ENCODE measurements at regions not wholly inside any gene's neighbourhood (a gene's known extent, or its start where the extent isn't known, plus 50 kb on each side); places are given as distances from the start of the nearest gene placed in this dataset.

DNA sequence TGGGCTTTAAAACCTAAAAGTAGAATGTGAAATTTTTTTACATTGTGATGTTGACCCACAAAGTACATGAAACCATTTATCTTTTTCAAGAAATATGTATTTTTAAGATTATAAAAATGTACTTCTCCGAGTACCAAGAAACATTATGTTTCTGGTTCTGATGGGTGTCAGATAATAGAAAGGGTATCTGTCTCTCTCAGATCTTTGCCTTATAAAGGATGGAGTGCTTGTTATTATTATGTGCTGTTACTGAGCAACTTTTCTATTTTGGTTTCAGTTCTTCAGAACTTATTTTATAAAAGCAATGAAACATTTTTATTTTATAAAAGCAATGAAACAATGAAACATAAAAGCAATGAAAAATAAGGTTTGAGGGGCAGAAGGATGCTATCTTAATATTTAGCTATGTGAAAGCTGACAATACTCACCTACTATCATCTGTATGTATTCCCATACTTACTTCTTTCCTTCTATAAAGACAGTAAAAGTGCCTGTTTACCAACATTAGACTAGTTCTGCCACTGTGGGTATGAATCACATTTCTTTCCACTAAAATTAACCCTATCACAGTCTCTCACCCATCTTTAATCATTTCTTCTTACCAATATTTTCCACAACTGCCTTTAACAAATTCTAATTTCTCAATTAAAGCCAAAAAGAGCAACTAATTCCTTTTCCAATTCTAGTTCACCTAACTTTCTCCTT lies 540.7 kb upstream of the KCNMB2 start:
- Histone ChIP-seq H3K4me3 (ENCODE audit: low read depth in 1 of 3, low read length in 3 of 3) (no peak overlapping the region), H3K36me3 (ENCODE audit: control insufficient read depth in 3 of 3, insufficient read depth in 2 of 3, low read depth in 1 of 3, low read length in 3 of 3) (no peaks in the 10 kb centered on the region), H3K9me3 (ENCODE audit: control insufficient read depth in 2 of 2, insufficient read depth in 1 of 2, low read depth in 1 of 2, low read length in 1 of 2) (no peaks in the 10 kb centered on the region), H3K4me1 (ENCODE audit: control insufficient read depth in 3 of 3, insufficient read depth in 2 of 3, low read depth in 1 of 3, low read length in 2 of 3) (peaks cover 0 to 7% (median 0%) of the 10 kb centered on the region in 3 donors), H3K27me3 (ENCODE audit: control insufficient read depth in 3 of 3, insufficient read depth in 3 of 3, low read length in 3 of 3) (no peaks in the 10 kb centered on the region), H3K27ac (ENCODE audit: low read depth in 1 of 3, low read length in 2 of 3) (no peak overlapping the region)
- FAIRE-seq = no peak
- no peak for DNase-seq
- 71 to 84% (median 80%) methylated on average over 1 of the region's 1 CpG for WGBS, 3 donors

DNA sequence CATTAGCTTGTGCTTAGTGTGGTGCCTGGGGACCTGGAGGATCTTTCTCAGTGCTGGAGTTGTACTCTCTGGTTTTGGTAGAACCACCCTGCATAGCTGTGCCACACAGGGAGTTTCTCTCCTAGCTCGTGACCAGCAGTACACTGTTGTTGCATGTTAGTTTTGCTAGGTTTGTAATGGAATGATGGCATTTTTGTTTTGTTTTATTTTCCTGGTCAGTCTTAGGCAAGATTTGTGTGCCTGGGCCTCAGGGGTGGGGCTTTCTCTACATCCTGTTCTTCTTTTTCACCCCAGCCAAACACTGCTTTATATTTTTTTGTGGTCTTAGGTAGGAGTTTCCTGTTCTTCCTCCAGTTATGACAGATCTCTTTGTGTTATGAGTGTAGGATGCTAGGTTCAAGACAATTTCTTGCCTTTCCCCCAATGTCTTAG lies 534.5 kb upstream of the KCNMB2 start:
- FAIRE-seq (no peak), DNase-seq (no peak)
- H3K4me1 ChIP-seq (ENCODE audit: control insufficient read depth in 3 of 3, insufficient read depth in 2 of 3, low read depth in 1 of 3, low read length in 2 of 3) = no peaks in the 10 kb centered on the region
- H3K4me3 ChIP-seq (ENCODE audit: low read depth in 1 of 3, low read length in 3 of 3) = no peak overlapping the region
- 74 to 81% (median 80%) methylated on average over 1 of the region's 1 CpG for WGBS, 3 donors
- H3K9me3 ChIP-seq (ENCODE audit: control insufficient read depth in 2 of 2, insufficient read depth in 1 of 2, low read depth in 1 of 2, low read length in 1 of 2) = no peaks in the 10 kb centered on the region
- H3K36me3 ChIP-seq (ENCODE audit: control insufficient read depth in 3 of 3, insufficient read depth in 2 of 3, low read depth in 1 of 3, low read length in 3 of 3) = no peaks in the 10 kb centered on the region
- H3K27ac ChIP-seq (ENCODE audit: low read depth in 1 of 3, low read length in 2 of 3) = no peak overlapping the region
- H3K27me3 ChIP-seq (ENCODE audit: control insufficient read depth in 3 of 3, insufficient read depth in 3 of 3, low read length in 3 of 3) = no peaks in the 10 kb centered on the region

DNA sequence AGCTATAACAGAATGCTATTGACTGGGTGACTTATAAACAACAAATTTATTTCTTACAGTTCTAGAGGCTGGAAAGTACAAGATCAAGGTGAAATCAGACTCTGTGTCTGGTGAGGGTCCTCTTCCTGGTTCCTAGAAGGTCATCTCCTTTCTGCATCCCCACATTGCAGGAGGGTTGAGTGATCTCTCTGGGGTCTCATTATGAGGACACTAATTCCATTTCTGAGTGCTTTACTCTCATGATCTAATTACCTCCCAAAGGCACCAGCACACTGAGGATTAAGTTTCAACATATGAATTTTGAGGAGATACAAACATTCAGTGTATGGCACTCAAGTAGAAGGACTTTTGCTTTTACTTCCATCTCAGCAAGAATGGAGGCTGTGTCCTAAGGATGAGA lies 534.1 kb upstream of the KCNMB2 start:
- Histone ChIP-seq H3K4me1 (ENCODE audit: control insufficient read depth in 3 of 3, insufficient read depth in 2 of 3, low read depth in 1 of 3, low read length in 2 of 3) (no peaks in the 10 kb centered on the region), H3K36me3 (ENCODE audit: control insufficient read depth in 3 of 3, insufficient read depth in 2 of 3, low read depth in 1 of 3, low read length in 3 of 3) (no peaks in the 10 kb centered on the region), H3K4me3 (ENCODE audit: low read depth in 1 of 3, low read length in 3 of 3) (no peak overlapping the region), H3K27me3 (ENCODE audit: control insufficient read depth in 3 of 3, insufficient read depth in 3 of 3, low read length in 3 of 3) (no peaks in the 10 kb centered on the region), H3K27ac (ENCODE audit: low read depth in 1 of 3, low read length in 2 of 3) (no peak overlapping the region), H3K9me3 (ENCODE audit: control insufficient read depth in 2 of 2, insufficient read depth in 1 of 2, low read depth in 1 of 2, low read length in 1 of 2) (no peaks in the 10 kb centered on the region)
- FAIRE-seq (no peak), DNase-seq (no peak)

DNA sequence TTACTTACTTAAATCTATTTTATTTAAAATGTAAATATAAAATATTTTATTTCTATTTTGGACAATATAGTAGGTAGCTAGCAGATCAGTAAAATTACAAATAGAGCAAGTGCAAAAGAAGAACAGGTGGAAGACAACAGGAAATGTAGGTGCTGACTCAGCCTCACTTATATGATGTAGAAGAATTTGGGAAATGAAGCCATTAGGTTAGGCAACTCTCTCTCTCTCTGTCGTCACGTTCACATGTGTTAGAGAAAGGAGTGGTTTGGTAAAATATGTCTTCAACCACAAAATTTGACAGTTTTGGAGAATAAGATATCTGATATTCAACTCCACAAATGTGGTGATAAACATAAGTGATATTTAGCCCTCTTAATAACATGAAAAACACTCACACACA lies 532.5 kb upstream of the KCNMB2 start:
- 42 to 71% (median 50%) methylated on average over 2 of the region's 2 CpGs for WGBS, 3 donors
- no peak for FAIRE-seq

DNA sequence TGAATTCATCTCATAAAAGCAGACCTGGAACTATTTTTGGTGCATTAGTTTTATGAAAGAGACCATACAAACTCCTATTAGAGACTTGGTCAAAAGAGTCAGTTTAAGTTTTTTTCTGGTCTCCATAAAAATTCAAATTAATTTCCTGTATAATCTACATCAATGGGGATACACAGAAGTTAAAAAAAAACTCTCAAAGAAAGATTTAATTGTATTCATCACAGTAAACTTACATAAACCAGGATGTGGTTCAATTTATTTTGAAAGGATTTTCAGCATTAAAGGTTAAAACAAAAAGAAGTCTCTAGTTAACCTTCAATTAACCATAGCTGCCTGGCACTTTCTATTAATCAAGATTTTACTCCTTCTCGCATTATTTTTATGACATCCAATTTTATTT lies 530.3 kb upstream of the KCNMB2 start:
- DNase-seq (no peak), FAIRE-seq (no peak)
- no peaks in the 10 kb centered on the region for H3K27me3 ChIP-seq (ENCODE audit: control insufficient read depth in 3 of 3, insufficient read depth in 3 of 3, low read length in 3 of 3)
- H3K36me3 ChIP-seq (ENCODE audit: control insufficient read depth in 3 of 3, insufficient read depth in 2 of 3, low read depth in 1 of 3, low read length in 3 of 3) = no peaks in the 10 kb centered on the region
- no peak overlapping the region for H3K4me3 ChIP-seq (ENCODE audit: low read depth in 1 of 3, low read length in 3 of 3)
- H3K4me1 ChIP-seq (ENCODE audit: control insufficient read depth in 3 of 3, insufficient read depth in 2 of 3, low read depth in 1 of 3, low read length in 2 of 3) = no peaks in the 10 kb centered on the region
- no peaks in the 10 kb centered on the region for H3K9me3 ChIP-seq (ENCODE audit: control insufficient read depth in 2 of 2, insufficient read depth in 1 of 2, low read depth in 1 of 2, low read length in 1 of 2)
- no peak overlapping the region for H3K27ac ChIP-seq (ENCODE audit: low read depth in 1 of 3, low read length in 2 of 3)
- WGBS, 3 donors = 92 to 97% (median 96%) methylated on average over 1 of the region's 1 CpG

More for the DNA sequence above, 532.5 kb upstream of the KCNMB2 start:
- no peak overlapping the region for H3K27ac ChIP-seq (ENCODE audit: low read depth in 1 of 3, low read length in 2 of 3)
- no peaks in the 10 kb centered on the region for H3K4me1 ChIP-seq (ENCODE audit: control insufficient read depth in 3 of 3, insufficient read depth in 2 of 3, low read depth in 1 of 3, low read length in 2 of 3)
- H3K36me3 ChIP-seq (ENCODE audit: control insufficient read depth in 3 of 3, insufficient read depth in 2 of 3, low read depth in 1 of 3, low read length in 3 of 3) = no peaks in the 10 kb centered on the region
- no peak for DNase-seq
- H3K9me3 ChIP-seq (ENCODE audit: control insufficient read depth in 2 of 2, insufficient read depth in 1 of 2, low read depth in 1 of 2, low read length in 1 of 2) = no peaks in the 10 kb centered on the region
- no peaks in the 10 kb centered on the region for H3K27me3 ChIP-seq (ENCODE audit: control insufficient read depth in 3 of 3, insufficient read depth in 3 of 3, low read length in 3 of 3)
- no peak overlapping the region for H3K4me3 ChIP-seq (ENCODE audit: low read depth in 1 of 3, low read length in 3 of 3)

DNA sequence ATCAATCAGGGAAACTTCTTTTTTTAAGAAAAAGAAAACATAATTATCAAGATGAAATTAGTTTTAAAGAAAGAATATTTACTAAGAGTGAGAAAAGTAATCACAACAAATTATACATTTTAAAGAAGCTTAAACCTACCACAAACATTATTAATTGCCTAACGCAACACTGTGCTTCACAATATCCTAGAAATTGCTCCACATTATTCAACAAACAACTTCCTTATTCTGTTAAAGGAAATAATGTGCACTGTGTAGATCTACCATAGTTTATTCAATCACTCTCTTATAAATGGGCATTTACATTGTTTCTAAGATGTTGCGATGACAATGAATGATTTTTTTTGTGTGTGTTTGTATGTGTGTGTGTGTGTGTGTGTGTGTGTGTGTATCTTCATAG lies 525.9 kb upstream of the KCNMB2 start:
- no peak overlapping the region for H3K27ac ChIP-seq (ENCODE audit: low read depth in 1 of 3, low read length in 2 of 3)
- DNase-seq (no peak), FAIRE-seq (no peak)
- no peaks in the 10 kb centered on the region for H3K27me3 ChIP-seq (ENCODE audit: control insufficient read depth in 3 of 3, insufficient read depth in 3 of 3, low read length in 3 of 3)
- H3K36me3 ChIP-seq (ENCODE audit: control insufficient read depth in 3 of 3, insufficient read depth in 2 of 3, low read depth in 1 of 3, low read length in 3 of 3) = no peaks in the 10 kb centered on the region
- H3K4me1 ChIP-seq (ENCODE audit: control insufficient read depth in 3 of 3, insufficient read depth in 2 of 3, low read depth in 1 of 3, low read length in 2 of 3) = no peaks in the 10 kb centered on the region
- 93 to 98% (median 94%) methylated on average over 2 of the region's 2 CpGs for WGBS, 3 donors
- H3K4me3 ChIP-seq (ENCODE audit: low read depth in 1 of 3, low read length in 3 of 3) = no peak overlapping the region
- no peaks in the 10 kb centered on the region for H3K9me3 ChIP-seq (ENCODE audit: control insufficient read depth in 2 of 2, insufficient read depth in 1 of 2, low read depth in 1 of 2, low read length in 1 of 2)

DNA sequence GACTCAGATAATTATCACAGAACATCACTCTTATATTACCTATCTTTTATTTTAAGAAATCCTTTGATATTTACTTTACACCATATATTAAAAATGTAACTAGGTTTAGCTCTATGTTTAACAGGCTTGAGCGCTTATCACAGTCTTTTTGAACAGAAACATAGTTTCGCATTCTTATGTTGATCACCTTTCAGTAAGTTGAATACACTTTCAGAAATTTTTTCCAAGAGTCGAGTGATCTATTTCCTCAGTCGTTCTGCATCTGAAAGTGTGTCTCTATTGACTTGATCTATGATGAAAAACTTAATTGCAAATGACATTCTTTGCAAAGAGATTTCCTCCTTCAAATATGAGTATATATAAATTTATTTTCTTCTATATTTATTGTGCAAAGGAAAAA lies 516.6 kb upstream of the KCNMB2 start:
- Histone ChIP-seq H3K27me3 (ENCODE audit: control insufficient read depth in 3 of 3, insufficient read depth in 3 of 3, low read length in 3 of 3) (no peaks in the 10 kb centered on the region), H3K9me3 (ENCODE audit: control insufficient read depth in 2 of 2, insufficient read depth in 1 of 2, low read depth in 1 of 2, low read length in 1 of 2) (no peaks in the 10 kb centered on the region), H3K4me3 (ENCODE audit: low read depth in 1 of 3, low read length in 3 of 3) (no peak overlapping the region), H3K36me3 (ENCODE audit: control insufficient read depth in 3 of 3, insufficient read depth in 2 of 3, low read depth in 1 of 3, low read length in 3 of 3) (no peaks in the 10 kb centered on the region), H3K4me1 (ENCODE audit: control insufficient read depth in 3 of 3, insufficient read depth in 2 of 3, low read depth in 1 of 3, low read length in 2 of 3) (no peaks in the 10 kb centered on the region), H3K27ac (ENCODE audit: low read depth in 1 of 3, low read length in 2 of 3) (no peak overlapping the region)
- FAIRE-seq = no peak
- WGBS, 3 donors = 86 to 92% (median 90%) methylated on average over 4 of the region's 4 CpGs
- DNase-seq = no peak

DNA sequence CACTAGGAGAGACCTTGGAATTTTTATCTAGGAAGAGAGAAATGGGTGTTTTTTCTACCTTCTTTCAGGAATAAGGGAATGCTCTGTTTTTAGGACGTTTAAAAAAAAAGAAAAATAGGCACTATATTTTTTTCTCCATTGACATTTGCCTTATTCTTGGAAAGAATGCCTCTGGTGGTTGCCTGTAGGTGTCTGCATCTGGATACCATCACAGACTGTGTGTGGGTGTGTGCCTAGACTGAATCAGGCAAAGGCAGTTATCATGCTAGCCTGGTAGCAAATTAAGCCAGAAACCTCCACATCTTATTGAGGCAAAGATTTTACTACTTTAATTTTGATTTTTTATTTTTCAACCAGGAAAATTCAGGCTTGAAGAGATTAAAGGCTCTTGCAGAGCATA lies 513.6 kb upstream of the KCNMB2 start:
- H3K36me3 ChIP-seq (ENCODE audit: control insufficient read depth in 3 of 3, insufficient read depth in 2 of 3, low read depth in 1 of 3, low read length in 3 of 3) = no peaks in the 10 kb centered on the region
- H3K4me3 ChIP-seq (ENCODE audit: low read depth in 1 of 3, low read length in 3 of 3) = no peak overlapping the region
- H3K27ac ChIP-seq (ENCODE audit: low read depth in 1 of 3, low read length in 2 of 3) = no peak overlapping the region
- H3K9me3 ChIP-seq (ENCODE audit: control insufficient read depth in 2 of 2, insufficient read depth in 1 of 2, low read depth in 1 of 2, low read length in 1 of 2) = no peaks in the 10 kb centered on the region
- no peaks in the 10 kb centered on the region for H3K4me1 ChIP-seq (ENCODE audit: control insufficient read depth in 3 of 3, insufficient read depth in 2 of 3, low read depth in 1 of 3, low read length in 2 of 3)
- WGBS, 3 donors = 78 to 83% (median 82%) methylated on average over 1 of the region's 1 CpG
- no peaks in the 10 kb centered on the region for H3K27me3 ChIP-seq (ENCODE audit: control insufficient read depth in 3 of 3, insufficient read depth in 3 of 3, low read length in 3 of 3)
- FAIRE-seq (no peak), DNase-seq (no peak)

DNA sequence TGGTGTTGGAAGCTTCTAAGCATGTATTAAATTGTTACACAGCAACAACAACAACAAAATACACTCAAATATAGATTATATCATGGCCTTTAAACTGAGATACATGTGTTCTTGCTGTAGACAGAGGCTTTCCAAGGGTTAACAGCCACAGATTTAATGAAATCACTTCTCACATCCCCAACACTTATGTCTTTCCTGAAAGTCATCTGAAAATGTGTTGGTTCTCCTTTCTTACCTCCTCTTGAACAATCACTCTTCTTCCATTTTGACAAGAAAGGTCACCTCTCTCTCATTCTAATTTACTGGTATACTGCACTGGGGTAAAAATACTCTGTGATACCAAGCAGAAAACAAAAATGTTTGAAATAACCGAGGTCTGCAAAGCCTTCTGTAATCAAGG lies 507.3 kb upstream of the KCNMB2 start:
- no peaks in the 10 kb centered on the region for H3K9me3 ChIP-seq (ENCODE audit: control insufficient read depth in 2 of 2, insufficient read depth in 1 of 2, low read depth in 1 of 2, low read length in 1 of 2)
- no peak overlapping the region for H3K27ac ChIP-seq (ENCODE audit: low read depth in 1 of 3, low read length in 2 of 3)
- no peak for DNase-seq
- 82 to 83% (median 83%) methylated on average over 1 of the region's 1 CpG for WGBS, 3 donors
- no peaks in the 10 kb centered on the region for H3K27me3 ChIP-seq (ENCODE audit: control insufficient read depth in 3 of 3, insufficient read depth in 3 of 3, low read length in 3 of 3)
- H3K36me3 ChIP-seq (ENCODE audit: control insufficient read depth in 3 of 3, insufficient read depth in 2 of 3, low read depth in 1 of 3, low read length in 3 of 3) = no peaks in the 10 kb centered on the region
- H3K4me1 ChIP-seq (ENCODE audit: control insufficient read depth in 3 of 3, insufficient read depth in 2 of 3, low read depth in 1 of 3, low read length in 2 of 3) = no peaks in the 10 kb centered on the region
- no peak for FAIRE-seq
- no peak overlapping the region for H3K4me3 ChIP-seq (ENCODE audit: low read depth in 1 of 3, low read length in 3 of 3)

All from small intestine (tissue), 7 donors.